Stimulated activated naive CD8-positive, alpha-beta T cell treated with anti-CD3 and anti-CD28 coated beads, Interleukin-15, Interleukin-2, amounts not matched to agents 100 U/mL and 50 U/mL, for 24 hours (primary cell): ENCODE measurements at regions not wholly inside any gene's neighbourhood (a gene's known extent, or its start where the extent isn't known, plus 50 kb on each side); places are given as distances from the start of the nearest gene placed in this dataset.

Source experiments
- ATAC-seq: fragments of 150-1000 bp; cut with Tn5 transposase; one replicate; pipeline ENCODE4 v1.10.0; 2021
- DNase-seq: peaks from one replicate; pipeline ENCODE4 v3.0.0; 2021

DNA sequence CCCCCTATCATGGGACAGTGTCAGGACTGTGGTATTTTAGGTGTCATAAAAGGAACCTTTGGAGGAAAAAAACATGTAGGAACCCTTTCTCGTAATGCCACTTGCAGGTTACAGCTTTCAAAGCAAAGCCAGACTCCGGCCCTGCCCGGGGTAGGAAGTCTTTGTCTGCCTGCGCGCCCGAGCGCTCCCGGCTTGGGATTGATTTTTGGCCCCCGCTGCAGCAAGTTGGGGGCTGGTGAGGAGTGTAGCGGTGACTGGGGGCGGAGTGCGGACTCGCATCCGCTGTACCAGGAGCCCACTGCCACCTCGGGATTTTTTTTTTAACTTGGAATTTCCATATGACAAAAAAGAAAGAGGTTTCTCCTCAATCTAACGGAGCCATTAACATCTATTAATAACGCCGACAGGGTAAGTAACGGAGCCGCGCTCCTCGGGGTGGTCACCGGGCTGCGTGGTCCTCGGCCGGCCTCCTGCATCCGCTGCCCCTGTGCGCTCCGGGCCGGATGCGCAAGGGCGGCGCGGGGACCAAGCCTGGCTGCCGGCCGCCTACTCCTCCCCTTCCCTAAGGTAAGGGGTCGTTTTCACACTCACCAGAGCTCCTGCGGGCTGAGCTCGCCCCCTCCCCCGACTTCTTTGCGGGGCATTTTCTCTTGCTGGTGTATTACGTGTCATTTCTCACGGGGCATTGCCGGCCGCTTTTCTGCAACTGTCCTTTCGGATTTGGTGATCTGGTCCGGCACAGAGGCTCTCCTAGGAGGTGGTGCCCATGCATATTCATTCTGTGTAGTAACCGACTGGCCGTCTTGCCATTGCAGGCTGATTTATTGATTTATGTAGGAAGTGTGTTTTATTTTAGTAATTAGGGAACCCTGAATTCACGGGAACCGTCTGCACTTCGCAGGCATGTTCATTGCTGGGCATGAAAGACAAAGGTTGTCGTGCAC, 219.8 kb upstream of the TOPAZ1 start:
- no peak for DNase-seq
- no peak for ATAC-seq

DNA sequence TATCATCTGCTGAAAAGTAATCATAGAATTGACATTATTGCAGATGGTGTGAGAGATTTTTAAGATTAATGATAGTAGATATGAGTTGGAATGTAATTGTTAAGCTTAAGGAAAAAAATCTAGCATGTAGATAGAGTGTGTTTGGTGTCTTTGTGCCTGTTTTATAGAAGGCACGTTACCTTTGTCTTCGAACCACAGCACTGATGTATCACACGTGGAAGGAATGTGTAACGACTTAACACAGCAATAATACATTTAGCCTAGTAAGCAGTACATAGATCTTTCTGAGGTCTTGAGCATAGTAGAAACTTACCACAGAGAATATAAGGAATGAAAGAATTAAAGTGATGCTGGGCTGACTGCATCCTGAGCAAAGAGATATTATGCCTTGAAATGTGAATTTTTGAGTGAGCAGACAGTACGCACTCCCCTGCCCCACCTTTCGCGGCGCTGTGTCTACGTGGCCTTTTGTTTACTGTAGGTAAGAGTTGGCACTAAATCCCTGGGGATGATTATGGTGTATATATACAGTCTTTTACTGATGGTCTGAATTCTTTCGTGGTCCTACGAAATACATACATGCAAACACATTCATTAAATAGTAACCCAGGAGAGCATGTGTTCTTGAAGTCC, 217.6 kb upstream of the TOPAZ1 start:
- DNase-seq: no peak
- ATAC-seq: no peak

DNA sequence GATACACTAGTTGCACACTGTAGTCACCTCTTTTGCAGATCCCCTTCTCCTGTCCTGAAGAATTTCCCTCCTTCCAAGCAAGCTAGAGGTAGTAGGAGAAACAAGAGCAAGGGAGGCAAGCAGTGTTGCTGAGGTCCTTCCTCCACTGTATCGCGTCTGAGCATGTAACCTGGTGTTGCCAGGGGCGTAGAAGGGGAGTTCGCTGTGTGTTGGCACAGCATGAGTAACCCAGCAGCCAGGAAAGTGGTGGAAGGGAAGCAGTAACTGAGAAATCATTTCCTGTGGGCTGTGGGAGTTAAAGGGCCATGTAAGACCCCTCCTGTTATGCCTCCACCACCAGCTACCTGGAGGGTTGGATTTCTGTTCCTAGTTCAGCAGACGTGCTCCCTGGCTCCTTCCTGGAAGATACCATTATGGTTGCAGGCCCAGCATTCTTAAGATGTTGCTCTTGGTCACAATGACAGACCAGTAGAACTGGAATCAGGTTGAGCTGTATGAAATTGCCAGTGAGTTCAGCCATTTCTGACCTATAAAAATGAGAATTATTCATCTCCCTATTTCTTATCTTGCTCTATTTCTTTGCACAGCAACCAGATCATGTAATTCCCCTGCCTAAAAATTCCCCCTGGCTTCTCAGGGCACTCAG, 215.3 kb upstream of the TOPAZ1 start:
- DNase-seq (no peak), ATAC-seq (no peak)

DNA sequence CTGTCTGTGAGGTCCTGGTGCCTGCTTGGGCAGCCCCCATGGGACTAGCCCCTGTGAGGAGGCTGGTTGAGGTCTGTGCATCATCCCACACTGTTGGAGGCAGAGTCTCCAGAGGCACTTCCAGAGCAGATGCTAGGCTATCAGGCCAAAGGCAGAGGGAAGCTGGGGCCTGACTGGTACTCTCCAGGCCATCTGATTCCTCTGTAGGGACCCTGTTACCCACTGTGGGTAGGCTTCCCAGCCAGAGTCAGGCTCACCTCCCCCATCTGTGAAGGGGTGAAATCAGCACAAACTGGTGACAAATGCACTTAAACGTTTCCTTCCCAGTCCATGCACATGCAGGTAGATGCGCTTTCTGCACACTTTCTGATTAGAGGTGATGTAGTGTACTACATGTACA, 212.6 kb upstream of the TOPAZ1 start:
- DNase-seq: no peak
- no peak for ATAC-seq

DNA sequence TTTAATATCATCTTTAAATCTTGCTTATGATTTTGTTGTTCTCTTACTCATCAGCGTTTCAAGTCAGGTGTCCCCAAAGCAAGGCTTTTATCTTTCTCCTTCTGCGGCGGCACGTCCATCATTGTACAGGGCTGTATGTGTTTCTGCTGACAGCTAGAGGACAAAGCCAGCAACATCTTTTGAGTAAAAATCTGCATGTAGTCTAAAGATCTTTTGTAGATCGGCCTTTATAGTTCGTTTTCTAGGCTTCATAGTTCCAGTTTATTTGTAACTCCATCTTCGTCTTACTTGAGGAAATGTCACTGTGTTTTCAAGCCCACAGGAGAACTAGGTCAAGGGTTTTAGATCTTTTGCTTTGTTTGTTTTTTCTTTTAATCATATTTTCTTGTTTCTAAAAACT, 211.4 kb upstream of the TOPAZ1 start:
- no peak for ATAC-seq
- DNase-seq: no peak

GRCh38 chr3:44030687-44031305, 210.9 kb upstream of the TOPAZ1 start:
- ATAC-seq (no peak), DNase-seq (no peak)

DNA sequence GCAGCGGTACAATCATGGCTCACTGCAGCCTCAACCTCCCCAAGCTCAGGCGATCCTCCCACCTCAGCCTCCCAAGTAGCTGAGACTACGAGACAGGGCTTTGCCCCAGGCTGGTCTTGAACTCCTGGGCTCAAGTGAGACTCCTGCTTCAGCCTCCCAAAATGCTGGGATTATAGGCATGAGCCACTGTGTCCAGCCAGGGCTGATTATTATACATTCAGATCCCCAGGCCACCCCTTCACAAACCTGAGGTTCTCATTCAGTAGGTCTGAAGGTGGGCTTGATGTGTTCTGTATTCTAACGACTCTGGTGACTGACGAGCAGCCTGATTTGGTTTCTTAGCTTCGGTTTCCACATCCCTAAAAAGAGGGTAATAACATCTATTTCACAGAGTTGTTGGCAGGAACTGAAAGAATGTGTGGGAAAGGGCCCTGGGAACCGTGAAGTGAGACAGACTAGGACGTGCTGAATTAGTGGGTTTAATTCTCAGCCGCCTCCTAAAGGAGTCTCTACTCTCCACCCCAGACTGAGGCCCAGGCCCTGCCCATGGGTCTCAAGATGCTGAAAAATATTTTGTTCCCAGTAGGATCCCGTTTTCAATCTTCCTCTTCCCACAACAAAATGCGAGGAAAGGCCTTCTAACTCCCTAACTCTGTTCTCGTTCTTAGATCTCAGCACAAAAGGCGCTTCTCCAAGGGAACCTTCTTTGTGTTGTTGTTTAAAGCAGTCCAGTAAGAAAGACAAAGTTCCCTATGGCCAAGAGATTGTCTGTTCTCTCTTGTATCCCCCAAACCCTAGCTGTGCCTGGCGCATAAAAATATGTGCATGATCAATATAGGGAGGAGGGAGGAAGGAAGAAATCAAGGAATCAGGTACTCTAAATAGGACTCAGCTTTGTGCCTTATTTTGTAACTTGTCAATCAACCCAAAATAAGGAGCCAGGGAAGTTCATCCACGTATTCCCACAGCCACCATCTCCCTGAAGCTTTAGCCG, 210.0 kb upstream of the TOPAZ1 start:
- ATAC-seq (no peak), DNase-seq (no peak)

GRCh38 chr3:44032487-44032886, 209.2 kb upstream of the TOPAZ1 start:
- ATAC-seq: no peak
- no peak for DNase-seq

GRCh38 chr3:44033123-44033522, 208.6 kb upstream of the TOPAZ1 start:
- ATAC-seq: no peak
- DNase-seq: no peak

DNA sequence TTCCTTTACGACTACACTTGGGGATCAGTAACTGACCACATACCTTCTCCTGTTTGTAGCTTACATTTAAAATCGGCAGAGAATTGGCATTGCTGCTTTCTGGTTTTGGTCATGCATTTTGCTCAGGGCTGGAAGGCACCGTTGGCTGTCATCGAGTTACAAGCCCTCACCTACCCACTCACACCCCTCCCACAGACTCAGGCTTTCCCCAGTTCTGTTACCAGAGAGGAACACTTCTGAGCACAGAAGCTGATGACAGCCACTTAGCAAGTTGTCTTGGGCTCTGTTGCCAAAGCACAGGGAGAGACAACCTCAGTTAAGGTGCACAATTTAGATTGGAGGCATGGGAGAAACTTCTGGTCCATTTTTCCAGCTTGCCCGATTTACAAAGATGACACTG, 204.8 kb upstream of the TOPAZ1 start:
- DNase-seq (no peak), ATAC-seq (no peak)

- DNase-seq (no peak), ATAC-seq (no peak)
Observed at GRCh38 chr3:44039006-44039405, 202.7 kb upstream of the TOPAZ1 start.

DNA sequence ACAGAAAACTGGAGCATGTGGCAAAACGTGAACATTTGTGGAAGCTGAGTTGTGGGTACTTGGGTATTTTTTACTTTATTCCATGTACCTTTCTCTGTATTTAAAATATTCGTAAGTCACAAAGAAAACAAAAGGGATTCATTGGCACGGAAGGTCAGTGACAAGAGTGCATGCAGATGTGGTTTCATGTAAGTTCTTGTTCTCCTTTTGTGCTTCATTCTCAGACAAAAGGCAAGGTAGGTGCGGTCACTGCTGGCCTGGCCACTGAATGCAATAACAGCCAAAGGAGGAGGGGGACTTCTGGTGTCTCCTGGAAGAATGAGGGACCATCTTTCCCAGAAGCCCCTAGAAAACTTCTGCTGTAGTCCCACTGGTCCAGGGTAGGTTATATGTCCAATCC, 200.0 kb upstream of the TOPAZ1 start:
- ATAC-seq: no peak

GRCh38 chr3:44042772-44043171, 198.9 kb upstream of the TOPAZ1 start:
- no peak for ATAC-seq

More for the DNA sequence above, 200.0 kb upstream of the TOPAZ1 start:
- DNase-seq: no peak

DNA sequence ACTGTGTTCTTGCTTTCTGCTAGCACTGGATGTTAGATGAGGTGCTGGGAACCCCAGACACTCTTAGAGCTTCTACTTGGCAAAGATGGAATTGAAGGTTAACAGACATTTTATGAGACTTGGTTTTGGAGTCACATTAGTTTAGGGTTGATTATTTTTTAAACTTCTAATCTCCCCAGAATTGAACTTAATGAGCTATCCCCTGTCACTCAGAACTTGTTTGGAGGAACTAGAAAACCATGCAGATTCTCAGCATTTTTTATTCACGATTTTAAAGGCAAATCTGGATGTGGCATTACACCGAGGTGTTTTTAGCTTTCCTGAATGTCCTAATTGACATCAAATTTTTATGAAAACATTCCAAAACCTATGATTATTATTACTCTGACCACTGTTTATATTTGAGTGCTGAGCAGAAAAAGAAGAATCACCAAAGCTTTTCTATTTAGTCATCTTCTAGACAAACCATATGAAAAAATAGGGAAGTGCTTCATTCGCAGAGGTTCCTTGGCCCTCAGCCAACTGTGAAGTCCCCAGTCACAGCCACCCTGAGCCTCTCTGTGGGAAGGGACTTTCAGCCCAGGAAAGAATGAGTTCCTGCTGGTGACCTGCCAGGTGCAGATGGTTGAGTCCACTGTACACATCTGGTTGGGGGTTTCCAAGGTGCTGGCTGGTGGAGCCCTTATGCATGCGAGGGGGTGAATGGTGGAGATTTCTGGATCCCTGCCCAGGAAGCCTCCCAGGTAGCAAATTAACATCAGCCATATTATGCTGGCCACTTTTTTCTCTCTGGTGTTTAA, 196.0 kb upstream of the TOPAZ1 start:
- ATAC-seq (peak; percentile 80), DNase-seq (peak; percentile 54)

More at GRCh38 chr3:44042772-44043171, 198.9 kb upstream of the TOPAZ1 start:
- DNase-seq: no peak

GRCh38 chr3:44047796-44048195, 193.9 kb upstream of the TOPAZ1 start:
- ATAC-seq: no peak
- DNase-seq: no peak

GRCh38 chr3:44048196-44048924, 193.3 kb upstream of the TOPAZ1 start:
- ATAC-seq: no peak
- no peak for DNase-seq

- DNase-seq: no peak
- ATAC-seq: no peak
Observed at GRCh38 chr3:44048949-44049348, 192.7 kb upstream of the TOPAZ1 start.

- DNase-seq (no peak), ATAC-seq (no peak)
Observed at GRCh38 chr3:44050101-44050500, 191.6 kb upstream of the TOPAZ1 start.

- DNase-seq (no peak), ATAC-seq (no peak)
Observed at GRCh38 chr3:44050867-44051266, 190.8 kb upstream of the TOPAZ1 start.

- no peak for DNase-seq
- ATAC-seq: no peak
Observed at GRCh38 chr3:44055951-44056350, 185.7 kb upstream of the TOPAZ1 start.
